GOT3 (cell line): ENCODE measurements at regions not wholly inside any gene's neighbourhood (a gene's known extent, or its start where the extent isn't known, plus 50 kb on each side); places are given as distances from the start of the nearest gene placed in this dataset.
A peak's percentile ranks its signal among the peaks of the same experiment; 100 is the strongest.

ENCODE experiments used
- DNase-seq: peaks from one replicate; lab custom pipeline; 2025; ENCODE audit warnings: mixed read lengths; lab: John Stamatoyannopoulos, UW

DNA sequence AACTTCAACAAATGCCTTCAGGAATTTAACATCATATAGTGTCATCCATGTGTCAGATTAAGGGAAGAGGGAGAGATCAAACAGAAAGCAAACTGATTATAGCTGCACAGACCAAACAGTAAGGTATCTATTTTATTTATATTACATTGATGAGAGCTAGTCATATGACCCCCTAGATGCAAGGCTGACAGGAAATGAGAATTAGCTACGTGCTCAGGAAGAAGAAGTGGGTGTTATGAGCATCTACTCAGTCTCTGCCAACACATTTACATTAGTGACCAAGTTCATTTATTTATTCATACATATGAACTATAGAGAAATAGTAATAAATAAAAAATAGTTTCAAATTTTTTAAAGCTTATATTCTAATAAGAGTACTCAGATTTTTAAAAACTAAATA lies 787.3 kb downstream of the KCTD16 start:
- DNase-seq: no peak

DNA sequence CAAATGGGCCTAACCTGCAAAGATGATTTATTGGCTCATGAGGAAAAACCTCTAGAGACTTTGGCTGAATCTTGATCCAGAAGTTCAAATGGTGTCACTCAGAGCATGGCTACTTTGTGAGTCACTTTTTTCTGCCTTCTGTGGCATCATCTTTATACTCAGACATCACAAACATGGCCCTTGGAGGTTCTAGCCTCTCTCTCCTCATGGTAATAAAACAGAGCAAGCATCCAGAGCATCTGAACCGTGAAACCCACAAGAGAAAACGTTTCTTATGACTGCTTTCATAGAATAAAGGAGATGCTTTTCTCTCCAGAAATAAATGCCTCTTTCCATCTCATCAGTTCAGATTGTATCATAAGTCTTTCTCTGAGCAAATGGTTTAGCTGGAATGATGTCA lies 780.3 kb downstream of the KCTD16 start:
- DNase-seq: no peak

DNA sequence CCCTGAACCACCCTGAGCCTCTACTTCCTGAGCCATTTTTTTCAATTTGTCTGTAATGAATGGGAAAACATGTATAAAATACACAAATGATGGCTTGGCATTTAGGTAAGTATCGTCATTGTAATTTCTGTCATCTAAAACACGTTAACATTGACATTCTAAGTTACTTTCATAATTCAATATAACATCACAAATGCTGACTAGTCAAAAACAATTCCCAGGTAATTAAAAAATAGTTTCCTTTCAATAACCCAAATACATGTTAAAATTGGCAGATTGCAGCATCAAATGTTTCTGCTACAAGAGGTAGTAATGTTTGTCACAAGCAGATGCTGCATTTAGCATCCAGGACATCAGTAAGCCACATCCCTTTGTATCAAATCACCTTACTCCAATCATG lies 776.4 kb downstream of the KCTD16 start:
- no peak for DNase-seq

DNA sequence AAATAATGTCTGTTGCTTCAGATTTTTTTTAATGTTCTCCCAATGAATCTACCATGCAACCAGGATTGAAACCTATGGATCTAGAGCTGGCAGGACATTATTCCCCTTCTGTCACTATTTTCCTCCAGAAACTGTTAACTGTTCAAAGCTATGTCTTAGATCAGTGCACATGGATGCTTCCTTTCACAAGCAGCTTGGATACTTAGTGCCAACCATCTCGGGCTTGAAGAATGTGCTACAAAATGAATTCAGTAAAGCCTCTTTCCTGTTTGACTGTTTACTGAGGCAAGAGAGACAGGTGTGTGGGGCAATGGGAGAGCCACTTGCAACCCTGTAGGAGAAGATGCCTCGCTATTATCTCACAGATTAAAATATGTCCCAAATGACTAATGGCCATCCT lies 774.8 kb downstream of the KCTD16 start:
- DNase-seq: no peak

DNA sequence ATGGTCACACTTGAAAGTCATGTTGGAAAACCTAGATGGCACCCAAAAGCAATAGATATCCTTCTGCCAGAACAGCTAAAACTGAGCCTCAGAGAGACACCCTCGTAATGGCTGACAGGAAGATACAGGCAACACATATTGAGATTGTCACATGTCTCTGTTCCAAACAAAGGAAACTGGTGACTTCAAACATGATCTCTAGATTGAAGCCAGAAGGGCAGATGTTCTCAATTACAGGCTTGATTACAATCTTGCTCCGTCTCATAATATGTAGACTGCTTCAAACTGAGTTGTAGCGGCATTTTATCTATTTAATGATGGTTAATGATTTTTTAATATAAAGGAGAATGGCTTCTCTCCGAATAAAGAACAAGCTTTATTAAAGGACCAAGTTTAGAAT lies 774.3 kb downstream of the KCTD16 start:
- no peak for DNase-seq

DNA sequence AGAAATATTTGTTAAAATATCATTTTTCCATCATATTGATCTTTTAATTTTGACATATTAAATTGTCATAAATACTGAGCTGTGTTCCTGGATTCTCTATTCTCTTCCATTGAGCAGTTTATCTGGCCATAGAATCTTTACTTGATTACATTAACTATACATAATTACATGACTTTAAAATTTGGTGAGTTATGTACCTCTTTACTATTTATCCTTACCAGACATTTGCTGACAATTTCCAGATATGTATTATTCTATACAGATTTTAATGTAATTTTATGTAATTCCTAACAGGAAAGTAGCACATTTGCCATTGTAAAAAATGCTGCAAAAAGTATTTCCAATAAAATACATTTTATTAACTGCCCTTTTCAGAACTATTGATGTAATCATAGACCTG lies 770.3 kb downstream of the KCTD16 start:
- no peak for DNase-seq

DNA sequence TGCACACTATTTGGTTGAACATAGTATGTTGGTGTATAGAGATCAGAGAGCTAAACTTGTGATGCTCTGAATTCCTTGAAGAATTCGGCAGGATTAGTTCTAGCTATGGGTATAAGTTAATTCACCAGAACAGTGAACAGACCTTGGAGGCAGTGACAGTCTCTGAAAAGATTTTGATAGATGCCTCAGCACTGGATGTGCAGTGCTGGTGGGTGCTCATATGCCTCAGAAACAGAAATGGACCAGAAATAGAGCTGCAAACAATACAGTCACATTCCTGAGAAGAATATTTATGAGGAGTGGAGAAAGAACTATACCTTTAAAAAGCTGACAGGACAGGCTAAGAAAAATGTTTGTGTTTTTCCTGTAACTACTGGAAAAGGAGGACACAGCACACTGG lies 747.7 kb downstream of the KCTD16 start:
- no peak for DNase-seq

DNA sequence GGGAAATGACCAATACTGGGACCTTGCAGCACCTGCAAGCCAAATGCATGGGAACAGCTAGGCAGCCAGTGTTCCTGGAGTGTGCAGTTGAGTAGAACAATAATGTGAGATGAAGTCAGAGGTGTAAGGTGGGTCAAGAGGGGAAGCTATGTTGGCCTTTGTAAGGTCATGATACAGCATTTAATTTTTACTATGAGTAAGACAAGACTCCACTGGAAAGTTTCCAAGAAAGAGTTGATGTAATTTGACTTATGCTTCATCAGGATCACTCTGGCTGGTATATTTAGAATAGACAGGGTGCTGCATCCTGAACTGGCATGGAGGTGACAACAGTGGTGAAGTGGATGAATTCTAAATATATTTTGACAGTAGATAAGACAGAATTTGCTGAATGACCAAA lies 744.8 kb downstream of the KCTD16 start:
- no peak for DNase-seq

DNA sequence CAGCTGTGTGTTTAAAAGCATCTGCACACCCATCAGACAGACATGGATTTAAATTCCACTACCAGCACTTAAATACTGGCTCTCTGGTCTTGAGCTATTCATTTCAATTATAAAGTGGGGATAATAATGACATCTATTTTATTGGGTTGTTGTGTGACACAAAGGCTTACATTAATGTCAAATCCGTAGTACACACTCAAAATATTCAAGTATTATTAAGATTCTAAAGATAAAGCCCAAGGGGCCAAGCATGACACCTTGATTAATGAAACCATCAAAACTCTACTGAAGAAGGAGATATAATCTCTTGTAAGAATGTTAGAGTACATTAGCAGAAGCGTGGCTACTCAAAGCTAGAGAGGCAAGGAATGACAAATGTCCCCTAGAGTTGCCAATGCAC lies 743.0 kb downstream of the KCTD16 start:
- no peak for DNase-seq

DNA sequence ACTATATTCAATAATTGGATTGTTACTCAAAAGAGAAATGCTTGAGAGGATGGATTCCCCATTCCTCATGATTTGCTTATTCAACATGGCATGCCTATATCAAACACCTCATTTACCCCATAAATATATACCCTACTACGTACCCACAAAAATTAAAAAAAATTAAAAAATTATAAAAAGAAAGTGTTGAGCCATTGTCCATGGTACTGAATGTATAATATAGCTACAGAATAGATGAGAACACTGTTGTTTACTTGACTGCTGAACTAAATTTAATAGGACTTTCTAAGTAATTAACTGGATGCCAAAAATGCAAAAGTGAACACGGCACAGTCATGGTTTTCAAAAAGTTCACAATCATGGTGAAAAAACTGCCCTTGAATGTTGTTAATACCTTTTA lies 725.8 kb downstream of the KCTD16 start:
- DNase-seq: no peak

DNA sequence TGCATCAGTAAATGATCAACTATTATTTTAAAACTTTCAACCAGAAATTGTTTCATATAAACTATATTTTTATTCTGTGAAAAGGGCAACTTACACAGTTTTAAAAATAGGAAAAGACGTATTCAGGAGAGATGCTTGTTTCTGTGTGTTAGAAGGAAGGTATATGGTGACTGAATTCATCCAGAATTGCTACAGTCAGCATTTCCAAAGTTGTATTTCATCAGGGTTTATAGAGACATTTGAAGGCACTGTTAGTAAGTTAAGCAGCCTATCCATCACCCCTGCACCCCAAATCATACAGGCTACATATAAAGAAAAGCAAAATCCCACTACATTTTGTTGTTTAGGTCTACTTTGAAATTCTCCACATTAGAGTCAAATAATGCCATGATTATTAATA lies 716.0 kb downstream of the KCTD16 start:
- DNase-seq: no peak

DNA sequence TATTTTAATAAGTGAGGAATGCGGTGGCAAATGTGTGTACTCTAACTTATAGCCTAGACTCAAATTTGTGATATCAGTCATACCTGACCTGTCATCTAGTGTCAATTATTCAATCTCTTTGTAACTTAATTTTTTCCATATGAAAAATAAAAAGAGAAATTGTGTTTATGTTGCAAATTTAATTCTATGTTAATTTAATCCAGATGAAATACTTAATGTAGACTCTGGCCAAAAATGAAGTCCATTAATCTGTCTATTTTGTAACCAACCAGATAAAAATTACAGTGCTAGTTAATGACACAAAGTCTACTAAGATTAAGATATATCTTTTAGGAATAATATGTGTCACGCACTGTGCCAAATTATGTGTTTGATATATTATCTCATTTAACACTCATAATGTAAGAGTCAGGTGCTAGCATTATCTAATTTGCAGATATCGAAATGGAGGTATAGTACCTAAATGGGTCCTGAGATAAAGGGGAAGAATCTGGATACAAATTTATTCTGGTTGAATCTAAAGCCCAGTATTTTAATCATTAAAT lies 712.1 kb downstream of the KCTD16 start:
- DNase-seq: no peak

DNA sequence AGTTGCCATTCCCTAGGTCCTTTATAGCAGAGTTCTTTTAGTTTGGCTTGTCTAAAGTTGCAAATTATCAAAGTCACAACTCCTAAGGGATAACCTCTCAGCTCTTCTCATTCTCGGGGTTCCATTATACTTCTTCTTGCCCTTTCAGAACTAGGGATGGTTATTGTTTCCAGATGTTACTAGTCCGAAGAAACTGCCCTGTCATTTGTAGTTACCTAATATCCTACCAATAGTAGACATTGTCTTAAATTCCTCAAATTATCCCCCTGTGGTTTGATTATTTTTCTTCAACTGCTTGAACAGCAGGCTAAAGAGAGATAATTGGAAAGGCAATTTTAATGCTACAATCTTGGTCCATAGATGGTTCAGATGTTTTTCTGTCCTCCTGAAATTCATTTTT lies 709.8 kb downstream of the KCTD16 start:
- DNase-seq: no peak

DNA sequence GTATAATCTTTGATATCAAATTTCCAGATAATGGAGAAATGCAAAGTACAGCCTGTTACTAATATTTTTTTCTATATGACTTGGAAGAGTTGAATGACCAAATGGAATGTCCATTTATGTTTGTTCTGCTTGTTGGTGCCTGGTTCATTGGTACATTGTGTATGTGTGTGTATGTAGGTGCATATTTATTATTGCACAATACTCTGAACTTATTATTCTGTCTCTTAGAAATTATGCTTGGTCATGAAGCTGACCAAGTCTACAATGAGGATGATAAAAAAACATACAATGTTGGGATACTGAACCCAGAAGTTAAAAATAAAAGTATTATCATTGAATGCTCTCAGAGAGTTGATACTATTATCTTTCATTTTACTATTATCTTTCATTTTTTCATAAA lies 706.3 kb downstream of the KCTD16 start:
- DNase-seq: no peak

DNA sequence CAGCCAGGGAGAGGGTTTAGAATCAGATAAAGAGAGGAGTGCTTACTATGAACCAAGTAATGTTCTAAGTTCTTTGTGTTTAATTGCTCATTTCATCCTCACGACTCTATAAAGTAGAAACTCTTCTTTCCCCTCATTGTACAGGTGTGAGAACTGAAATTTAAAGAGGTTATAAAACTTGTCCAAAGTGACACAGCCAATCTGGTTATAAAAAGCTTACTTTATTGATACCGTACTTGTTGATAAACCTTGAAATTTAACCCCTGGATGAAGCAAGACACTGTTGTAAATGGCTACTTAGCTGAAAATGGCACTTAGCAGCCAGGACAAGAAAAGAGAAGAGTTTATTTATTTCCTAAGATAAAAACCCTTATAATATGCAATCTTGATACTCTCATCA lies 702.4 kb downstream of the KCTD16 start:
- DNase-seq: no peak

DNA sequence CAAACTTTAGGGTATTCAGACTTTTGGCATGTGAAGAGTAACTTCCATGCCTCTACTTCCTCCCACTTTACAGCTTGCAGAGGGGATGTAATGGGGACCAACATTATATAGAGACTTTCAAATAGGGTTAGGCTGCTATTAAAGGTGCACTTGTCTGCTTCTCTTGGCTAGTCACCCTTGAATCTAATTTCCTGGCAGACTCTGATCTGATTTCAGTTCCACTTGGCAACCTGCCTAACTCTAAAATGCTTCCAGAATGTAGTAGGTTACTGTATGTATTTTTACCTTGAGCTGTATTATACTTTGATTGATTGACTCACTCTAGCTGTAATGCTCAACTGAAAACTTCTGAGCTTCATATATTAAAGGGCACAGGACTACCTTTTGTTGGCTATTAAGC lies 693.4 kb downstream of the KCTD16 start:
- no peak for DNase-seq

DNA sequence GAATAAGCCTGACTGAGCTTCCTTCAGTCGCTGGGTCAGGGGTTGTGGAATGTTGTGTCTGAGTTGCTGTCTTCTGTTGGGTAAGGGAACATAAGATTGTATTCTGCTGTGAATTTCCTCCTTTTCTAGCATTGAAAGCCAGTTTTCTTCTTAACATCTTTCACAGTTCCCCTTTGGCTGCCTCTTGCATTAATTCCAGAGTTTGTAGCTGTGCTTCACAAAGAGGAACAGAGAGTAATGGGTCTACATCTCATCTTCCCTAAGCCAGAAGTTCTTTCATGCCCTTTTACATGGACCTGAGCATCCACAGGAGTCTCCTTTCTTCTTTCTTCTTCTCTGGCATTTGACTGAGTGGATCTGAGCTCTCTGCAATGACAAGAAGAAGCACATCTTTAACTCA lies 686.8 kb downstream of the KCTD16 start:
- no peak for DNase-seq

DNA sequence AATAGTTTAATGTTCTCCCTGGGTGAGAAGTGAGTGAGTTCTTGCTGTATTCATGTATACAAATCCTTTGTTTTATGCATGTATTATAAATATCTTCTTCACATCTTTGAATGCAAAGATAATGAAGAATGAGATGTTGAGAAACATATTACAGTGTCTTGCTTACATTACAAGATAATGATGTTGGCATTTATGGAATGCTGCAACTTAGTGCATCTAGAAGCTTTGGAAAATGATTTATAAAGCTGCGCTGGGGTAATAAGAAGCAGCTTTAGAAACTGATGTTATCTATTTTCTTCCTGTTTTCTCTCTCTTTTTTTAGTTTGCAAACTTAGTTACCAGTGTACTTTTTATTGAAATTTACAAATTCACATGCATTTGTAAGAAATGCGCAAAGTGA lies 673.4 kb downstream of the KCTD16 start:
- no peak for DNase-seq

DNA sequence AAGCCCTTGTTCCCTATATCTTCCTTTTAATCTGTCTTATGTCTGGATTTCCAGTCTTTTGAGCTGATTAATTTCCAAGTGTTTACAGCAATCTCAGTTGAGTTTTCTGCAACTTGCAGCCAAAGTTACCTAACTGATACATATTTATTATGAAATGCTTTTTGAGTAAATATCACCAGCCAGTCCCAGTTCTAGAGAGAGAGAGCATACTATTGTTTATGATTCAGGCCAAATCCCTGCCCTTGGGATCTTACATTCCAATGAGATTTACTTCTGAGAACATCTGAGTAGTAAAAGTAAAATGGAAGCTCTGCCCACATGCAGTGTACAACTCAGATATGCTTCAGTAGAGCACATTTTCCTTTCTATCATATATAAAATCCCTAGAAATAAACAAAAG lies 661.7 kb downstream of the KCTD16 start:
- DNase-seq: no peak

DNA sequence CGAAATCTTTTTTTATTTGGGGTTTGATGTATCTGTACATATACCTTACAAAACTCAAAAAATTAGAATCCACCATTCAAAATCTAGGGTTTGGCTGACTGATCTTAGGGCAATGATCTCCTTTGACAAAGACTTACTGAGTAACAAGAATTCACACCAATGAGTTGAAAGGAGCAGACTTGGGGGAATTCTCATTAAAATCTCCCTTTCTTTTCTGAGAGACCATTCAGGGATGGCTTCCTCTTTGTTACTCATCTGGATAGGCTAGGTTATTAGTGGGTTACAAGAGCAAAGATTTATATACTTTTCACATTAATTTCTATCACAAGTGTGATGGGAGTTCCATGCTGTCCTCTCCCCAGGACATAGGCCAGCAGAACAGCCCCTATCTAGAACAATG lies 661.0 kb downstream of the KCTD16 start:
- no peak for DNase-seq

DNA sequence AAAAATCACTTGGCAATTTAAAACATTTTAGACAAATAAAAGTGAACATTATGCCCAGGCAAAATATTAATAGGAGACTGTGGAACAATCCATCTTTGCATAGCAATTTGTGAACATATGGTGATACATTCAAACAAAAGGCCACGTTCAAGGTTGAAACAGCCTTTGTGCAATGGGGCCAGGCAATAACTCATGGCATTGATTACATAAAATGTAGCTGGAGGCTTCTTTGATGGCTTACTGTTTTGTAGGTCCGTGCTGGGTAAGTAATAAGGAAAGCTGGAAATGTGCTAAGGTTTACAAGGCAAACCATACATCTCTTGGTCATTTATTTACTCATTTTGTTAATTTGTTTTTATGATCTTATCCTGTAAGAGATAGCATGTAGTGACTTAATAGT lies 651.8 kb downstream of the KCTD16 start:
- DNase-seq: no peak

DNA sequence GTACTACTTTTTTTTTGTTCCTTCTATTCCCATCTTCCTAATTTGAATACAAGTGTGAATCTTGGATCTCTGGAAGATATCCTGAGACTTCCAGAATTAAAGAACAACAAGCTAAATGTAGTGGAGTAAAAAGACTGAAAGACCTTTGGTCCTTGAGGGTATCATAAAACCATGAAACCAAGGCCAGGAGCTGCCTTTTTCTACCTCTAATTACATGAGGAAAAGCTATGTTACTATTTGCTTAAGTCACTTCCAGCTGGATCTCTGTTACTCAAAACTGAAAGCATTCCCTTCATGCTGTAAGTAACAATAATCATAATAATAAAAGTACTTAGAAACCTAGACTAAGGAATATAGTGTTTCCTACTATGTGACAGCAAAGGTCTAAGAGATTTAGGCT lies 649.6 kb downstream of the KCTD16 start:
- DNase-seq: no peak

DNA sequence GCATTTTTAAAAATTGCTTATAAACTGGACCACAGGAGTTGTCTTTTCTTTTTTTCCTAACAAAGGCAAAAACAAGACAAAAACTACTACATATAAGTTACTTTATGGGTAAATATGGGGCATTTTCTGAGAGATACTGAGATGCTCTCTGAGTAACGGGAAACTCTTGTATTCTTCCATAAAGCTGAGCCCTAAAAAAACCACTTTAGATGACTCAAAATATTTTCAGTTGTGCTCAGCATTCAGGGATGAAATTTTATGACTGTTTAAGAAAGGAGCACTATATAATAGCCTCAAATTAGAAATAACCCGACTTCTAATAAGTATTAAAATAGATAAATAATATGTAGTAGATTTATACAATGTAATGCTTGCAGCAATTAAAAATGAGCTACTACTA lies 644.5 kb downstream of the KCTD16 start:
- no peak for DNase-seq

DNA sequence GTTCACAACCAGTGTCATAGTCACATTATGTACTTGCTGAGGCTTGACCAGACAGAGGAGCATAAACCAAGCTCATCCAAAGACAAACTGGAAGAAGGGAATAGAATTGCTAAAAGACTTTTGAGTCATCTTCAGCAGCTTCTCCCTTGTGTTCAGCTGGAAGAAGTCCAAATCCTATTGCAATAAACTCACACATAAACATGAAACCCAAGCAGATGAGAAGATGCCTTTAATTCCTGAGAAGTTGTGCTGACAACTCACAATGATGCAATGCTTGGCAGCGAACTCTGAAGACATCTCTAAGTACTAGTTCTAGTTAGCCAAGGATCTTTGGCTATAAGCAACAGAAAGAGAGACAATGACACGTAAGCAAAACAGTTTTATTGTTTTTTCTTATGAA lies 642.1 kb downstream of the KCTD16 start:
- peak; percentile 13 for DNase-seq

DNA sequence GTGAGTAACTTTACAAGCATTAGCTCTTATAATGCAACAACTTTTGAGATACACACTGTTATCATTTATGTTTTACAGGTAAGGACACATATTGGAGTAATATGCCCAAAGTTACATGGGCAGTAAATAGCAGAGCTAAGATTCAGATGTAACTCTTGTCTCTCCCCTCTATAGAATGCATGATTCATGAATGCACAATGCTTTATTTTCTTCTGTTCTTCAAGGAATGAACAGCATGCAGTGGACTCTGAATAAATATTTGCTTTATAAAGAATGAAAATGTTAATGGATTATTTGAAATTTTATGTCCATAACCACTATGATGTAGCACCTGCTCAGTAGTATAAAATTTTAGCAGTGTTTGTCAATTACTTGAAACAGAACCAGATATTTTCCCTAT lies 629.5 kb downstream of the KCTD16 start:
- DNase-seq: no peak
